HG03064 (cell line): ENCODE measurements at regions not wholly inside any gene's neighbourhood (a gene's known extent, or its start where the extent isn't known, plus 50 kb on each side); places are given as distances from the start of the nearest gene placed in this dataset.

Experiments
- ATAC-seq: cut with Tn5 transposase; IDR thresholded peaks from one replicate; pipeline ENCODE4 v1.9.1; 2021; ENCODE audit warnings: low read depth; ENCODE audit not compliant: unreplicated experiment

DNA sequence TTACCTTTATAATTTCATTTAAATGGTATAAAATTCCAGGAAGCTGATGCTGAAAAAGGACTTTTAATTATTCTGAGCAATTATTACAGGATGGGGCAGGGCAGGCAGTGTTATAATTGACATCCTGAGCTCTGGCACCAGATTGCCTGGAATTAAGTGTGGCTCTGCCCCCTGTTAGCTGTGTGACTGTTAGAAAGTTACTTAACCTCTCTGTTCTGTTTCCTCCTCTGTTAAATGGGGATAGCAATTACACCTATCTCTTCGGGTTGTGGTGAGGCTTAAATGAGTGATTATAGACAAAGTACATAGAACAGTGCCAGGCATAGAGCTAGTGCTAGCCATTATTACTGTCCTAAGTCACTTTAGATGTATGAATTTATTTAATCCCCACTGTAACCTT is 327.3 kb downstream of the SMAD2 start:
- ATAC-seq: no peak

DNA sequence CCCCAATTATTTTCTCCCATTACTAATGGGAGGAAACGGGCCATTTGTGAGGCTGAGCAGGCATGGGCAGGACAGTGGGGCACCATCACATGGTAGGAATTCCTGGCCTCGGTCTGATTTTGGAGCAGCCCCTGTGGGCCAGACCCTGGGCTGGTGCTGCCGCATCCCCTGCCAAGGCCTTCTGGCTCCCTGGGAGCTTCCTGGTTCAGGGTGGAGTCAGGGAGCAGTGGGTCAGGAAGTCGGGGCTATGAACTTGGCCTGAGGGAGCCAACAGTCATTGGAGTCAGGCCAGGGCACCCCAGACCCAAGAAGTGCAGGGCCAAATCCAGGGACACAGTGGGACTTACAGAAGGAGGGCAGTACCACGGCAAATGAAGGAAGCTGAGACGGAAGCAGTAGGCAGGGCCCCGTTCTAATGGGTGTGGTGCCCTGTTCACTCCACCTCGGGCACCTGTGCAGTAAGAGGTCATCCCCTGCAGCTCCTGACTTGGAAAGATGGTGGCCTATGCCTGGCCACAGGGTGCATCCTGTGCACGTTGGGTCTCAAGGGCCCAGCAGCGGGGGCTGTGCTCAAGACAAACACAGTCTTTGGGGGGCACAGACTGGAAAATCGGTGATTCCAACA is 328.1 kb downstream of the SMAD2 start:
- no peak for ATAC-seq

DNA sequence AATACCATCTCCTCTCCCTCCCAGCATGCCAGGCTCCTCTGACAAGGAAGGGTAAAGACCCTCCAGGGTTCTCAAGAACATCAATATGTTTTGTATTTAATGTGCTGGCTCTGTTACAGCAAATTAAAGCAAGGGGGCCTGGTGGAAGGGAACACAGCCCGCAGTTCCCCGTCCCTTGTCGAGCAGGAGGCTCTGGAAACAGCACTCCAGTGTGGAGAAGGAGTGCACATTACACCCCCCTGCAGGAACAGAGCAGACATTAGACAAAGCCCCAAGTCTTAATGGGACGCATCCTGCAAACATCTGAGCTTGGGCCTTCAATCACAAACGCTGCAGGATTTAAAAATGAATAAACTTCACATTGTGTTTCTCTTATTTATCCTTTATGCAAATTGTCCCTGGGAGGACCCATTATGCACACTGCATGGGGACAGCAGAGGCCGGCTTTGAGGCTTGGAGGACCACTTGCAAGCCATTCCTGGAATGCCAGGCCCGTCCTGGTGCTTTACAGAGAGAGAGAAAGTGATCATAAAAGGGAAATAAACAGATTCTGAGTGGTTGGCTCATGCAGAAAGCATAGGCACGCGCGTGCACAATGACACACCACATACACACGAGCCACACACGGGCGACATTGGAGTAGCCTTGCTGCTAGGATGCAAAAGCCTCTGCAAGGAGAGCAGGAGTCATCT is 328.7 kb downstream of the SMAD2 start:
- ATAC-seq: no peak

DNA sequence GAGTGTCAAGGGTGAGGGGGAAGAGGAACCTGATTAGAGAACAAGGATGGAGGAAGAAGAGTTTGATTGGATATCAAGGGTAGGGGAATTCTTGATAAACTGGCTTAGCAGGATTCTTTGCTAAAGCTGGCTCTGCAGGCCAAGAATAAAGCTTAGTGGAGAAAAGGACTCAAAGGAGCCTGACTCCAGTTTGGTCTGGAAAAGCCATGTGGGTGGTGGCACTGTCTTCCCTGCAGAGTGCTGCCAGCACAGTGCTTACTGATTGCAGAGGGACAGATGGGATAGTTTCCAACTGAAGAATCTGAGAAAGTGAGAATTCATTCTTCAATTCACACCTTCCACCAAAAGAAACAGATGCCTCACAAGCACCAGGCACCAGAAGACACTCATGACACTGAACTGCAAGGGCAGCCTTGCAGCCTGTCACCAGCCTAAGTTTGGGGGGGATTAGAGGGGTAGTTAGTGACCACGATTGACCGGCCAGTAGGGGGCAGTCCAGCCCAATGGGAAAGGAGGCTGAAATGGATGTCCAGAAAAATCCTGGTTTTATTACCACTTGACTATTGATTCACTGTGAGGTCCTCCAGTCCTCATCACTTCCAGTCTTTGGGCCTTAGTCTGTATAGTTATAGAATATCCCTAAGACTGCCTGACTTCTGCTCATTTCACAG is 334.5 kb downstream of the SMAD2 start:
- no peak for ATAC-seq

DNA sequence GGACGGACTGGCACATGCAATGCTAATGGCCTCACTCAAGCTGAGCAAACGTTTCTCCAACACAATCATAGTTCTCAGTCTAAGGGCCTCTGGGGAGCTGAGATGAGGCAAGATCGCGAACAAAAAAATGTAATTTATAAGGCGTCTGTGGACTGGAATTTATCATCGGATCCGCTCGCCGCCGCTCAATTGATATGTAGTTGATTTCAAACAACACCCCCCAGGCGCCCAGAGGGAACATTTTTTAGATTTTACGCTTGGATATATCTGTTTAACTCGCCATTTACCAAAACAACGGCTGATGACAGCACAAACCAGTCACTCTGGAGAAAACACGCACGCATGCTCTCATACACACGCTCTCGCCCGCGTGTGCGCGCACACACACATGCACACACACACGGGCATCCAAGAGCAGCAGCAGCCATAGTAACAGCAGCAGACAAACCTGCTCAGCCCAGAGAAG is 335.8 kb downstream of the SMAD2 start:
- ATAC-seq: no peak

DNA sequence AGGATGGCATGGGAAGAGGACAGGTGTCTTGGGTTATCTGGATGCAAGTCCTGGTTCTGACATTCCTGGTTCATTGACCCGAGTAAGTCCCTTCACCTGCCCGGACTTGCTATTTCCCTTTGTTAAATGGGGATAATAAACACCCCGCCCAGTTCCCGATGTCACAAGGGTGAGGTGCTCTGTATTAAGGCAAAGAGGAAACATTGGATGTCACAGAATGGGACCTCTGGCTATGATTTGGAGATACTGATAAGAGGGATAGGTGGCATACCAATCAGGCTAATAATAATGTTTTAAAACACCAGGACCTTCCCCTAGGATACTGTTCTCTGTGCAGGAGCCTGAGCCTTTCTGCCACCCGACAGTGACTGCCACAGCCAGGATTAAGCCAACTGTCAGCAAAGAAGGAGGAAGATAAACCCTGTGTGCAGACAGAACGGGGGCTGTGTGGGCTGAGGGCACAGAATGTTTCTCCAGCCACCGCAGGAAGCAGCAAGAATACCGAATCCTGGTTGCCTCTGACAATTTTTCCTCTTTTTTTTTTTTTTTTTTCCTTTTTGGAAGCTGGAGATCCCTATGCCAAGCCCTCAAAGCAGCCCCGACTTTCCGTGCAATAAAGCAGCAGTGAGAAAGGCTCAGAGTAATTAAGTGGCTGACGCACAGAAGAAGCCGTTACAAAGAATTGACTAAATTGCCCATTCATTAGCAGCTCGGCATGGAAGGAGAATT is 336.6 kb downstream of the SMAD2 start:
- no peak for ATAC-seq

DNA sequence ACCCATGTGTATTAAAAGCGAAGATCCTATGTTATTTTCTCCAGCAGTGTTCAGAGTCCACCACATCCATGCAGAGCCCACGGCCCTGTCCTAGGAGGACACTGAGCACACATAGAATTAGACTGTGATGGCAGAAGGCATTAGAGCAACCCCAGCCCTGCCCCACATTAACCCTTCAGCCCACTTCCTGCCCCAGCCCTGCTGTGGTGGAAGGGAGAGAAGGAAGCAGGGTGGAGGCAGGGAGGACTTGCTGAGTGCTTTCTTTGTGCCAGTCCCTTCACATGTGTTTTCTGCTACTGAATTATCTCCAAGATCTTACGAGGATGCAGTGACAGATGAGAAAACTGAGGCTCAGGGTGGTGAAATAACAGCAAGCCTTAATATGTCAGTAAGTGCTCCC is 339.0 kb downstream of the SMAD2 start:
- no peak for ATAC-seq

DNA sequence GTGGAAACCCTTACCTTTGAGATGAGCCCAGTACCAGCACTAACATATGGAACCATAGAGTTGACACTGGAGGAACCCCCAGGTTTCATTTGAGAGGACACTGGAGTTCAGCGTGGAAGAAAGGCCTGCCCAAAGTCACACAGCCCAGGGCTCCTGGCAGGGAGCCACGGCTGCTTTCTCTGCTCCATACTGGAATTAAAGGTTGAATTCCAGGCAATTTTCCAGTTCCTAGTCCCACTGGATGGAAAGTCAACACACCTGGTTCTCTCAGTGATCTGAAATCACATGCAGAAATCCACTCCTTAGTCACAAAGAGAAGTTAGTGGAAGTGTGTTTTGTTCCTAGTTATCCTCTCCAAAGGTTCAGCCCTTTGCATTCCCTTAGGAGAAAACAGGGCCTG is 336.1 kb upstream of the SKOR2 start:
- ATAC-seq: no peak

DNA sequence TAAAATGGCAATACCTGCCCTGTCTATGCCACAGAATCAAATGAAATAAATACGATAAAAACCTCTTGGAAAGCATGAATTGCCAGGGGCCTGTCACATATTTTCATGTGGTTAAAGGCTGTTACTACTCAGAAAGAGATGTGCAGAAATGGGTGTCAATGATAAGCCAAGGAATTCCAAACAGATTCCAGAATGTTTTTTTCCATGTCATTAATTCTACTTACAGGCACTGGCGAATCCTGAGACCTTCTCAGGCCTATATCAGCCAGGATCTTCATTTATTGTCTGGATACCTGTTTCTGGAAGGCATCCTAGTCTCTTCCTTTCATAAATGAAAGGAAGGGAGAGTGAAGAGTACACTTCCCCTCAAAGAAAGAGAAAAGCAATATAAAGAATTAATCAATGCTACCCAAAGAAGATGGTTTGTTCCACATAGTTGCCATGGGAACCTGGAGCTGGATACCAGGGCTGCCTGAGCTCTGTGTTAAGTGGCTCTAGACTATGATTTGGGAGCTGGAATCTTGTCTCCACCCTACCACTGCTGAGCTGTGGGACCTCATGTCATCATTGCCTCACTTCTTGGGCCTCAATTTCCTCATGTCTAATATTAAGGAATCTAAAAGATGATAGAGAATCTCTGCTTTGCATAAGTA is 335.1 kb upstream of the SKOR2 start:
- ATAC-seq: no peak

DNA sequence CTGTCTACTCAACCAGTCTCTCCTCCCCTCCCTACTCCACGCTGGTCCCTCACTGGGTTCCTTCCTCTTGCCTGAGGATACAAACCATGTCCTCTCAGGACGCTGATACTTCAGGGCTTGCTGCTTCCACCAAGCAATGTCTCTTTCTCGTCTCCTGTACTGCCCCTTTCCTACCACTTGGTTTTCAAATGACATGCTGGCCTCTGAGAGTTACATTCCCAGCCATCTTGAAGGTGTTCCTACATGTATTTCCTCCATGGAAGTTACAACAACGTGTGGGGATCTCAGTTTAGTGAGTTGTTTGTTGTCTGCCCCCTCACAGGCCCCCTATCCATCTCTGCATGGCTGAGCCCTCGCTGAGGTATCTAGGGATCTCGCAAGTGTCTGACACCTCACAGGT is 334.5 kb upstream of the SKOR2 start:
- ATAC-seq: no peak

DNA sequence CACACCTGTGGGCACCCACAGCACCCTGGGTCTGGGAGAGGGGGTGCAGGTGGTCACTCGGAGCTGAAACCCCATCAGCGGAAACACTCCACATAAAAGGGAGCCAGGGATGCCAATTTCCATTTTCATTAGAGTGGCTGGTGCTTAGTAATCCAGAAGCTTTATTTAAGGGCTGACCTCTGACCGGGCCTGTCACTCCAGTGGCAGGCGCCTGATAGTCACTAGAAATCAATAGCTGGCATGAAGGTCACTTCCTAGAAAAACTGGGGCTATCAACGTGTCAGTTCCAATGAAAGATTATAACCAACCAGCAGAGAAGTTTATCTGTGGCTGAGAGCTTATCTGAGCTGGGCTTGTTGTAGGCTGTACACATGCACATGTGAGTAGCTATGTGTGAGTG is 333.7 kb upstream of the SKOR2 start:
- ATAC-seq: no peak

DNA sequence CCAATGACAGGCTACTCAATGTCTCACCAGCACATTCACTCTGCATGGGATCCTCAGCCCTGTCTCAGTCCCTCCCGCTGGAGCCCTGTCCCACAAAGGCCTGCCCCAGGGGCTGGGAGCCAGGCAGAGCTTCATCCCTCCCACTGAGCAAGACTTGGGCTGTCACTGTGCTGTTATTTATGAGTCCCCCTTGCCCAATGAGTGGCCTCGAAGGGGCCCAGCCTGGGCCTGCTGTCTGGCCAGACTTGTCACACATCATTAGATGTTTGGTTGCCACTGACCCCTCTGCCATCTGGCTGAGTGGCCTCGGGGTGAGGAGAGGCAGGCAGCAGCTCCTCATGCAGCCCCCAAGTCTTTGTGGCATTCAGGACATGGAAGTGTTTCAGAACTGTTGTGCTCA is 330.6 kb upstream of the SKOR2 start:
- no peak for ATAC-seq

DNA sequence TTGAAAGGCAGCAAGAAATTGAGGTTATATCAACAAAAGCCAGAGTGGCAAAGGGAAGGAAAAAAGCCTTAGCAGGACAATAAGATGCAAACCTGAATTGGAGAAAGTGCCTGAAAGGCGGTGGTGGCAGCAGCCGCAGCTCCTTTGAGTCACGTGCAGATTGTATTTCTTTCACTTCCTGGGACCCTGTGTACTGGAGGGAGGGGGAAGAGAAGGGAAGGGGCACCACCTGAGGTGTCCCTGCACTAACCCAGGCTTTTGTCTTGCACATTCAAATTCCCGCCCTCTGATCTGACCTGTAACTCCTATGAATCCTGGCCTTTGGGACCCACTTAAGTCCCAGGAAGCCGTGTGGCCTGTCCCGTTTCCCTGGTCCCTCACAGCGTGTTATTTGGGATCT is 326.1 kb upstream of the SKOR2 start:
- ATAC-seq: no peak

DNA sequence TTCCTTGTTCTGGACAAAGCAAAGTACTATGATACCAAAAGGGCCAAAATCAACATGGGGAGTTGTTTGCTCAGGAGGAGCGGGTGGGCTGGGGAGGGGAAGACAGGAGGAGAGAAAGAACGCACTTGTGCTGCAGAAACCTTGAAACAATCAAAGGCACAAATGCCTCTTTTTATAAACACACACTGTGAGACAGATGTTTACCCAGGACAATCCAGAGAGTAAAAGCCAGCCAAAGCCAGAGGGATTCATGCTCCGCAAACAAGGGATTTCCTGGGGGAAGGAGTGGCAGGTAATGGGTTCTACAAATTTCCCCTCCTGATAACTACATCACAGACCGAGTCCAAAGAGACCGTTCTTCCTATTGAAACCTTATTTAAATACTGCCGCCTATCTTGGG is 323.5 kb upstream of the SKOR2 start:
- no peak for ATAC-seq

DNA sequence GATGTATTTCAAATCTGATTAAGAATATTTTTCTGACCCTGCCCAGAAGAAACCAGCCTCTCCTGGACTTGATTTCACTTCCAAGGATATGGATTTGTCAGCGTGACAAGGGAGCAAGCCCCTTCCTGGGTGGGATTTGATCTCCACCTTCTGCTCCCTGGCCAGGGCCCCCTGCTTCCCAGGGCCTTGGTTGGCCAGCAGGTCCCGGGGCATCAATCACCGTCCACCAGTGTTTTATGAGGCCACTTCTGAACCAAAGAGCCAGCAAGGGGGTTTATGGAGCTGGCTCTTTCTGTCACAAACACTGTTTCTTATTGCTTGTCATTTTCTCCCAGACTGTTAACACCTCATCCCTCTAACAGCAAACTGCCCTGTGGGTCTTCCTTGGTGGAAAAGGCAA is 320.5 kb upstream of the SKOR2 start:
- no peak for ATAC-seq

DNA sequence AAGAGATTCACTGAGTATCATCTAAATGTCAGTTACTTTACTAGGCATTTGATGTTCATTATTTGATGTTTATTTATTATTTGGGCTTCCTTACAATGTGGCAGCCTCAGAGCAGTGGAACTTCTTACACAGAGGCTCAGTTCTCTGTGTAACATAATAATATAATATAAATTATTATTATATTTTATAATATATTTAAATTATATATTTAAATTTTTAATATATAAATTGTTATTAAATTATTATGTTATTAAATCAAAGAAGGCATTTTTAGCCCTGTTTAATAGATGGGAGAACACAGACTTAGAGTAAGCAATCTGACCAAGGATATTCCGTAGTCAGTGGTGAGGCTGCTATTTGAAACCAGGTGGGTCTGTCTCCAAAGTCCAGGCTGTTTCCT is 315.3 kb upstream of the SKOR2 start:
- ATAC-seq: no peak

DNA sequence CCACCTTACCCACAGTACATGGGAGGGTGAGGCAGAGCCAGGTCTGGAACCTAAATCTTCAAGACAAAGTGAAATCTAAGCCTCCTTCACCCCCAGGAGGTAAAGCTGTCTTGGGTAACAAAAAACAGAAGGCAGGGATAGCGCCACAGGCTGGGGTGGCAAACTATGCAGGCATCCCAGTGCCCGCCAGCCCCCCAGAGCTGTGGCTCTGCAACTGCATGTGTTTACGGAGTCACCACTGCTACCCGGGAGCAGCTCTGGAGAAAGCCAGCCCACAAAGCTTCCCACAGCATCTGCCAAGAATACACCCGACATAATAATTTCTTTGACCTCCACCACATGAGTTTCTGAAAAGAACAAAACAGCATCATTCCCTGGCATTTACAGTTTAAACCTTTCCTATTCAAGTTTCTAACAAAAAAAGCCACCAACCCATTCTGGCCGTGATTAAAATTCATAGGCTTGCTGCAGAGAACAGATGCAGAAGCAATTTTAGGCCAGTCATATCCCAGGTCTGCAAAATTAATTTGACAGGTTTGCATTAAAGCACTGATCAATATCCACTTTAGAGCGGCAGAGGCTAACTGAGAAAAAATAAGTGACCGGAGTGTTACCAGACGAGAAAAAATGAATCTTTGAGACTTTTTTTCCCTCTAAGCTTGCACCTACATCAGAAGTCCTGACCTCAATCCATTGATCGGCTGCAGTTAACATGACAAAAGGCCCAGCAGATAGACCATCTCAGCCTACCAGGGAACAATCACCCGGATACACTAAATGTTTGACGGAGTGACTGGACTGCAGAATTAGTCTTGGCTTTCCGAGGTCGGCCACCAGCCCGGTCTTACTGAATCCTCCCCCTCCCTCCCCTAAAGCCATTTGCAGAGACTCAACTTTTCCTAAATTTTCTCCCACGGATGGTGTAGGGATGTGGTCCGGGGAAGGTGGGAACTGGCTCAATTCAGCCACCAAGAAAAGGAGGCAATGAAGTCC is 309.6 kb upstream of the SKOR2 start:
- ATAC-seq: no peak

DNA sequence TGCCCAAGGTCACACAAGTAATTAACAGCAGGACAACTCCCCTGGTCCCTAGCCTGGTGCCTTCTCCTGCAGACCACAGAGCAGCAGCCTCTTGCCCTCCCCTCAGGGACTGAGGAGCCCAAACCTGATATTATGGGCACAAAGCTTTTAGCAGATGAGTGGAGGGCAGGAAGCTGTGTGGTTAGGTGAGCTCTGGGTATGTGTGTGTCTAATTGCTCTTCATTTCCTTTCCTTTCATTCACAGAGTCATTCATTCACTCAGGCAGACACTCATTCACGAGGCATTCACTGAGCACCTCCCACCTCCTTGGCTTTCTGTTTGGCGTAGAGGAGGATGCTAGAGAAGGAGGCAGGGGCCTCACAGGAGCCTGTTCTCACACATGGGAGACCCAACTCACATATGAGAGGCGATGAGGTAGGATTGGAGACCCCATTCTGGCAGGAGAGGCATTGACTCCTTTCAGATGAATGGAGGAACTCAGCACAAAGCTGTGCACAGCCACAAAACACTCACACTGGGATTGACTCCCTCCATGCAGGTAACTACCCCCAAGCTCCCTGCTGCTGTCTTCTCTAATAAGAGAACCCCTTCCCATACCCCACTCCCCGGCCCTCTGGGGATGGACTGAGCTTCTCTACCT is 306.8 kb upstream of the SKOR2 start:
- no peak for ATAC-seq

DNA sequence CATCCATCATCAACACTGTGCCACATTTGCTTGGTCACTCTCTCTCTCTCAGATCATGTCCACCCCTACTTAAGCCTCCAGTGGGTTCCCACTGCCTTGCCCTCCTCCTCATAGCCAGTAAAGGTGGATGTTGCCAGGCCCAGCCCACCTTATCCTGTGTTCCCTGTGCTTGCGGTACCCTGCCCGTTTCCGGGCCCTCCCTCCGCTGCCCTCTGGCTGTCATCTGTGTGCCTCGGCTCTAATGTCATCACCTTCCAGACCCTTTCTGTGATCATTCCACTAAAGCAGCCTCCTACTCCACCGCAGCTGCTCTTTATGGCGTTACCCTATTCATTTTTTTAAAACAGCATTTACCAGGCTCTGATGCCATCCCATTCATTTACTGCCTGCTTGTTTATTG is 305.7 kb upstream of the SKOR2 start:
- ATAC-seq: no peak
